GM12878 (cell line): ENCODE measurements at regions not wholly inside any gene's neighbourhood (a gene's known extent, or its start where the extent isn't known, plus 50 kb on each side); places are given as distances from the start of the nearest gene placed in this dataset.

Experiments
- ATAC-seq: fragments of 200-7000 bp; cut with Tn5 transposase; 3 replicates; pipeline ENCODE4 v1.9.1; 2020; ENCODE audit warnings: mild to moderate bottlenecking, moderate library complexity
- BruUV-seq: library from RNA; stranded (reverse); fragments of 400-500 nt; replicated peaks from 2 replicates; lab custom pipeline; 2021; lab: Mats Ljungman, UMichigan
- CTCF ChIA-PET: fragments of 300-600 bp; sonication (Branson Sonifier 250); formaldehyde crosslinking; extraction: SDS; loops from one replicate; lab custom pipeline; 2021; ENCODE audit warnings: inconsistent platforms; lab: Yijun Ruan, JAX
- POLR2A ChIA-PET: fragments of 350-600 bp; formaldehyde crosslinking; extraction: SDS; loops from one replicate; lab custom pipeline; 2021; ENCODE audit warnings: inconsistent platforms; lab: Charles Lee
- RAD21 ChIA-PET: fragments of 300-600 bp; sonication (Branson Sonifier 250); formaldehyde crosslinking; loops from one replicate; lab custom pipeline; 2023; ENCODE audit warnings: antibody characterized with exemption; ENCODE audit not compliant: unreplicated experiment; lab: Charles Lee
- SMC1A ChIA-PET: fragments of 300-600 bp; sonication (Branson Sonifier 250); formaldehyde crosslinking; loops from one replicate; lab custom pipeline; 2023; ENCODE audit not compliant: unreplicated experiment, uncharacterized antibody; lab: Charles Lee
- DNase-seq: peaks from one replicate; pipeline ENCODE4 v3.0.0-alpha.2; 2011; ENCODE audit warnings: low read depth, low spot score
- FAIRE-seq: peaks from 3 replicates; lab custom pipeline; 2011; peaks lifted over from hg19 to GRCh38; lab: Jason Lieb, UNC
- H2AFZ ChIP-seq: 2 replicates; pipeline ENCODE4 v1.6.0; 2011; ENCODE audit warnings: low read depth, low read length, control low read depth; ENCODE audit not compliant: control insufficient read depth
- H3K27ac ChIP-seq: 2 replicates; pipeline ENCODE4 v1.5.1; 2011; ENCODE audit warnings: control low read depth; ENCODE audit not compliant: control insufficient read depth, insufficient read depth
- H3K27me3 ChIP-seq, 2 experiments: replicated peaks in 1 of 2; 2 replicates each; pipeline versions ENCODE4 v1.6.0 to v1.6.1; 2011; ENCODE audit warnings: low read length in 1 of 2; ENCODE audit not compliant: control insufficient read depth in 2 of 2, insufficient read depth in 2 of 2
- H3K36me3 ChIP-seq, 2 experiments: 2 replicates each; pipeline ENCODE4 v1.5.1; 2011; ENCODE audit warnings: low read length in 1 of 2; ENCODE audit not compliant: control insufficient read depth in 2 of 2, insufficient read depth in 2 of 2
- H3K4me1 ChIP-seq: 2 replicates; pipeline ENCODE4 v1.6.1; 2011; ENCODE audit warnings: mild to moderate bottlenecking, low read length, moderate library complexity, mixed read lengths; ENCODE audit not compliant: control insufficient read depth, insufficient read depth
- H3K4me2 ChIP-seq: 2 replicates; pipeline ENCODE4 v1.6.0; 2011; ENCODE audit warnings: control low read depth; ENCODE audit not compliant: control insufficient read depth, insufficient read depth
- H3K4me3 ChIP-seq: fragments of 200-600 bp; sonication (generic); 2 replicates; pipeline ENCODE4 v1.5.1; 2016
- H3K79me2 ChIP-seq: 2 replicates; pipeline ENCODE4 v1.6.0; 2011; ENCODE audit warnings: low read length; ENCODE audit not compliant: control insufficient read depth, insufficient read depth
- H3K9ac ChIP-seq: 2 replicates; pipeline ENCODE4 v1.8.0; 2011; ENCODE audit warnings: low read length, control low read depth, mixed read lengths; ENCODE audit not compliant: control insufficient read depth, insufficient read depth
- H3K9me3 ChIP-seq: replicated peaks from 3 replicates; pipeline ENCODE4 v1.5.1; 2011; ENCODE audit warnings: mild to moderate bottlenecking, low read length; ENCODE audit not compliant: control insufficient read depth, insufficient read depth
- H4K20me1 ChIP-seq: 2 replicates; pipeline ENCODE4 v1.6.0; 2011; ENCODE audit not compliant: control insufficient read depth, insufficient read depth
- ELK1 ChIP-seq: IDR thresholded peaks from 2 replicates; pipeline ENCODE4 v1.6.1; 2012; ENCODE audit warnings: low read depth, low read length, improper control_type of control experiment
- IRF5 ChIP-seq: fragments of 450-650 bp; IDR thresholded peaks from 2 replicates; pipeline ENCODE4 v1.6.1; 2017; ENCODE audit warnings: borderline replicate concordance
- JUNB ChIP-seq: IDR thresholded peaks from 2 replicates; pipeline ENCODE4 v1.6.1; 2016; ENCODE audit warnings: antibody characterized with exemption, mild to moderate bottlenecking
- JUND ChIP-seq: IDR thresholded peaks from 2 replicates; pipeline ENCODE4 v1.6.1; 2012; ENCODE audit warnings: low read depth, mild to moderate bottlenecking, low read length, improper control_type of control experiment, moderate library complexity
- MYB ChIP-seq: fragments of 150-350 bp; IDR thresholded peaks from 2 replicates; pipeline ENCODE4 v1.6.1; 2014; ENCODE audit warnings: mild to moderate bottlenecking, low read depth, low read length, borderline replicate concordance
- PML ChIP-seq: IDR thresholded peaks from 2 replicates; pipeline ENCODE4 v1.6.1; 2012; ENCODE audit warnings: low read length, inconsistent platforms
- SMARCA5 ChIP-seq: fragments of 450-650 bp; IDR thresholded peaks from 2 replicates; pipeline ENCODE4 v1.6.1; 2017; ENCODE audit warnings: mild to moderate bottlenecking
- SPI1 ChIP-seq: IDR thresholded peaks from 2 replicates; pipeline ENCODE4 v1.6.1; 2011; ENCODE audit warnings: low read depth, mild to moderate bottlenecking, low read length, moderate library complexity, borderline replicate concordance; ENCODE audit not compliant: insufficient read depth
- YY1 ChIP-seq: IDR thresholded peaks from 2 replicates; pipeline ENCODE4 v1.6.1; 2011; ENCODE audit warnings: low read depth, mild to moderate bottlenecking, low read length
- ZNF622 ChIP-seq: fragments of 450-650 bp; IDR thresholded peaks from 2 replicates; pipeline ENCODE4 v1.6.1; 2017; ENCODE audit warnings: mild to moderate bottlenecking, inconsistent platforms
- WGBS: methylation state at CpG from one replicate; pipeline ENCODE4 v1.1.6; 2016; ENCODE audit warnings: low lambda C conversion rate; ENCODE audit not compliant: insufficient replicate concordance, insufficient coverage; ENCODE audit errors: missing lambda C conversion rate; 5-methylcytosine and 5-hydroxymethylcytosine counted together
- in situ Hi-C: fragments of 300-500 bp; cut with MboI; formaldehyde crosslinking; loops from 9 replicates; pipeline ENCODE4 v1.14.3; 2018; ENCODE audit warnings: mixed read lengths
- intact Hi-C: fragments of 100-400 bp; cut with micrococcal nuclease; formaldehyde crosslinking; loops from one replicate; pipeline ENCODE4 v1.14.2; 2022; ENCODE audit not compliant: unreplicated experiment

GRCh38 chr13:88235441-88235840, 564.3 kb downstream of the SLITRK5 start:
- Histone ChIP-seq H3K4me2 (no peak overlapping the region), H3K4me3 (no peak overlapping the region), H3K36me3 (no peaks in the 10 kb centered on the region), H4K20me1 (no peaks in the 10 kb centered on the region), H3K79me2 (no peaks in the 10 kb centered on the region), H3K27ac (no peak overlapping the region), H3K4me1 (no peaks in the 10 kb centered on the region), H3K9me3 (no peaks in the 10 kb centered on the region), H3K9ac (no peak overlapping the region), H3K27me3 (no peaks in the 10 kb centered on the region), H2AFZ (no peak overlapping the region)
- WGBS = 68% methylated on average over 2 of the region's 2 CpGs
- in situ Hi-C loops (no loop called here), intact Hi-C loops (no loop called here)
- CTCF ChIA-PET = no interaction called here
- FAIRE-seq = no peak
- BruUV-seq = no TSS peak
- DNase-seq = no peak
- RAD21 ChIA-PET = no interaction called here
- SMC1A ChIA-PET = no interaction called here
- POLR2A ChIA-PET = no interaction called here
- no peak for ATAC-seq
- TF ChIP-seq SPI1 = no peak
- TF ChIP-seq IRF5 = no peak
- TF ChIP-seq ELK1 = no peak
- no peak for TF ChIP-seq YY1

- ChIA-PET POLR2A (no interaction called here), SMC1A (no interaction called here), CTCF (interaction anchor here (0.6 kb wide), 1 partner anchor 787 kb away, joined by 4 read pairs; no protein-coding TSS in a partner anchor)
- H3K27ac ChIP-seq = no peak overlapping the region
- no TSS peak for BruUV-seq
- no peaks in the 10 kb centered on the region for H4K20me1 ChIP-seq
- no peaks in the 10 kb centered on the region for H3K9me3 ChIP-seq
- no peaks in the 10 kb centered on the region for H3K4me1 ChIP-seq
- no peak for FAIRE-seq
- H3K4me3 ChIP-seq = no peak overlapping the region
- no peaks in the 10 kb centered on the region for H3K36me3 ChIP-seq
- no peak overlapping the region for H3K9ac ChIP-seq
- ATAC-seq = no peak
- no peak for DNase-seq
- intact Hi-C loops = no loop called here
- no peak for TF ChIP-seq JUND
- no peak for TF ChIP-seq PML
- TF ChIP-seq ELK1 = no peak
- no peak for TF ChIP-seq MYB
- no peak for TF ChIP-seq ZNF622
- TF ChIP-seq JUNB = no peak
- no peak for TF ChIP-seq SMARCA5
- TF ChIP-seq, all 136 proteins: peak for 0
- Histone ChIP-seq H3K79me2 (no peaks in the 10 kb centered on the region), H3K27me3 (no peaks in the 10 kb centered on the region), H2AFZ (no peak overlapping the region), H3K4me2 (no peak overlapping the region)
- RAD21 ChIA-PET = no interaction called here
- in situ Hi-C loops = no loop called here
Measured at GRCh38 chr13:88246239-88246638, 575.1 kb downstream of the SLITRK5 start.
